ENCODE measurements at regions not wholly inside any gene's neighbourhood (a gene's known extent, or its start where the extent isn't known, plus 50 kb on each side); places are given as distances from the start of the nearest gene placed in this dataset.
"Not testable (repeated sequence)": the region's sequence is repeated elsewhere in the genome, so short reads cannot be mapped to it uniquely, and the experiment has no call there.

DNA sequence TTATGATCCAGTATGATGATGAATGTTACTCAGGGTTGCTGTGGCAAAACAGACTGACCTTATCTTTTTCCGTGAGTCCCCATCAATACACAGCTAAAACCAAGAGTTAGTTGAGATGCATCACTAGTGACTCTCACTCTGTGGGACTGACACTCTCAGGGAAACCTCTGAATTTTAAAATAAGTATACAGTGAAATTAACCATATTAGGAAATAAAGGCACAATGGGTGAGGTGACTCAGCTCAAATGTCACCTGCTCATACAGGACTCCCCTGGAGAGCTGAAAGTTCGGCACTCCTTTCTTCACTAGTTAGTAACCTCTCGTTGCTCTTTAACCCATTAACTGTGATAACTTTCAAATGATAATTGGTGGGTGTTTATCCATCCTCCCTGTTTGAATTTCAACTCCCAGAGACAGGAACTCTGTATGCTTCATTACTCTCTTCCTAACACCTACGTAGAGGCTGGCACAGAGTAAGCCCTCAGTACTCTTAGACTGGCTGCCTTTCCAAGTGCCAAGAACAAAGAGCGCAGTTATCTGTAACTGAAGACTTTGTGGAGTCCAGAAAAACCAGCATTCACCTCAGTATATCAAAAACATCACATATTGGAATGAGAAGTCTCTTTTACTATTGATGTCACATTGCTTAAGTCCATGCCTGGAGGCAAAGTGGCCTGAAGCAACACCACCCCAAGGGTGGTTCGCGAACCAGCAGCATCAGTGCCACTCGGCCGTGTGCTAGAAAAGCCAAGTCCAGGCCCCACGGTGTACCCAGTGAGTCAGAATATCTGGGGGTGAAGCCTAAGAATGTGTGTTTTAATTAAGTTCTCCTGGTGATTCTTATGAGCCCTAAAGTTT is 91.1 kb downstream of the NIBAN1 start:
- FAIRE-seq = no peak

DNA sequence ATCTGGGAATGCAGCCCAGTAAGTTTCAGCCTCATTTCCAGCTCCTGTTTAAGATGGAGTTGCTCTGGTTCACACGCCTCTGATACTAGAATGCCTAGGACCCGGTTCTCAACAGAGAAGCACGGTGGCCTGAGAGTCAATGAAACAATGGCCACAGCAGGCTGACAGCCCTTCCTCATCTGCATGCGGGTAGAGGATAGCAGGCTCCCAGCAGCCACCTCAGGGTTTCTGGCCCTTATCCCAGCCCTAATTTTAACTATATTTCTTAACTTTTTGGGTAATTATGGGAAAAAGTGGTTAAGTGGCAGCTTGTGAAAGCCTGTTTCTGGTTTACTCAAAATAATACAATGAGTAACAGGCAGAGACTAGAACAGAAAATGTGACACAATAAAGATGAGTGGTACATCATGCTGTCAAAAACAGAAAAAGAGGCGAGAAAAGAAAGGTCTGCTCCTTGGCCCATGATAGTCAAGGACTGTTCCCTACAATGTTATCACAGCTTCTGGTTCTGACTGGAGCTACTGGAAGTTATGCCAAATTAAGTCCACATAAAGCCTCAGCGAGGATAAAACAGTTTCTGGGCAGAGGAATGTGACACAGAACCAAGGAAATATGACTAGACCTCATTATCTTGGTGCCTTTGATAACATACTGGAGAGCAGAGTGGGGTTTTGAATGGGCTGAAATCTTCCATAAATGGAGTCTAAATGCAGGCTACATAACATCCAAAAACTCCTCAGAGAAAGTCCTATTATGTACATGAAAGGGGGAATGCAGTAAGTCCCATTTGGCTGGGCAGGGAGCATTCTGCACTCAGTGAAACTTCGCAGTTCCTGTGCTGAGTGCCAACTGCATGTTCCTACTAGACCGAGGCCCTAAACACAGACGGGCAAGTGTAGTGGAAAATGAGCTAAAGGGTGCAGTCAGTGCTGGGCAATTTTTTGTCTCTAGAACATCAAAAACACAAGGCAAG is 92.1 kb downstream of the NIBAN1 start:
- no peak for FAIRE-seq

DNA sequence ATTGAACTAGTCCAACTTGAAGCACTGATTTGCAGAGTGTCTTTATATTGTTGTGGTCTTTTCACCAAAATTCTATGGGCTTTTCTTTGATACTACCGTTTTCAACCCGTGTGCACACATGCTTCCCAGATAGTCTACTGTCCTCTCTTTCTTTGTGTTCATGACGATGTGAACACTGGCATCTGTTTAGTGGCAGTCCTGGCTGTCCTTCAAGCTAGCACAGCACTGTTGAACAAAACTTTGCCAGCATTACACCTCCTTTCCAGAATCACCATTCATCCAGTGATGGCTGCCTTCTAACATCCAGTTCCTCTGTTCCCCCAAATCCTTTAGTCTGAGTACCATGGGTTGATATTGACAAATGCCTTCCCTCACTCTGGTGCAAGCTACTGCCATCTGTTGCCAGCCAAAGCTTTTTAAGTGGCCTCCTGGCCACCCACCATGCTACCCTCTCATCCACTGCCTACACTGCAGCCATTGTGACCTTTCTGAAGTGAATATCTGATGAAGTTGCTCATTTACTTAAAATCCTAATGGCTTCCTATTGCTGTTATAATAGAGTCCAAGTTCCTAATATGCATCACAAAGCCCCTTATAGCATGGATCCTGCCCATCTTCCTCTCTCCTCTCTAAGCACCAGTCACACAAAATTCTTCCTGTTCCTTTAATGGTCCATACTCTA is 94.3 kb downstream of the NIBAN1 start:
- no peak for FAIRE-seq

GRCh38 chr1:184878602-184879001 is 95.7 kb downstream of the NIBAN1 start:
- FAIRE-seq = no peak

GRCh38 chr1:184878002-184878401 is 96.3 kb downstream of the NIBAN1 start:
- no peak for FAIRE-seq

DNA sequence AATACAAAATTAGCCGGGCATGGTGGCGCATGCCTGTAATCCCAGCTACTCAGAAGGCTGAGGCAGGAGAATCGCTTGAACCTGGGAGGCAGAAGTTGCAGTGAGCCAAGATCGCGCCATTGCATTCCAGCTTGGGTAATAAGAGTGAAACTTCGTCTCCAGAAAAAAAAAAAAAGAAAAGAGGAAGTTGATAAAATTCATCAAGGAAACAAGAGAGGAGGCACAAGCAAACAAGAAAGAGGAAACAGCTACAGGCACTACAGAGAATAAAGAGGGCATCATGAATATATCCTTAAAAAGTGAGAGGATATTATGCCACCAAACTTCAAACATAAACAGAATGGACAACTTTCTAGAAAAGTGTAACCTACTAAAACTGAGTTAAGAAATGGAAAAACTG is 98.3 kb downstream of the NIBAN1 start:
- not testable (repeated sequence) for FAIRE-seq

- FAIRE-seq = no peak
These were observed 99.1 kb downstream of the NIBAN1 start for GRCh38 chr1:184875218-184875617.

GRCh38 chr1:184870319-184870718 is 104.0 kb downstream of the NIBAN1 start:
- FAIRE-seq = no peak

- no peak for FAIRE-seq
These were observed 106.2 kb downstream of the NIBAN1 start for GRCh38 chr1:184867866-184868689.

DNA sequence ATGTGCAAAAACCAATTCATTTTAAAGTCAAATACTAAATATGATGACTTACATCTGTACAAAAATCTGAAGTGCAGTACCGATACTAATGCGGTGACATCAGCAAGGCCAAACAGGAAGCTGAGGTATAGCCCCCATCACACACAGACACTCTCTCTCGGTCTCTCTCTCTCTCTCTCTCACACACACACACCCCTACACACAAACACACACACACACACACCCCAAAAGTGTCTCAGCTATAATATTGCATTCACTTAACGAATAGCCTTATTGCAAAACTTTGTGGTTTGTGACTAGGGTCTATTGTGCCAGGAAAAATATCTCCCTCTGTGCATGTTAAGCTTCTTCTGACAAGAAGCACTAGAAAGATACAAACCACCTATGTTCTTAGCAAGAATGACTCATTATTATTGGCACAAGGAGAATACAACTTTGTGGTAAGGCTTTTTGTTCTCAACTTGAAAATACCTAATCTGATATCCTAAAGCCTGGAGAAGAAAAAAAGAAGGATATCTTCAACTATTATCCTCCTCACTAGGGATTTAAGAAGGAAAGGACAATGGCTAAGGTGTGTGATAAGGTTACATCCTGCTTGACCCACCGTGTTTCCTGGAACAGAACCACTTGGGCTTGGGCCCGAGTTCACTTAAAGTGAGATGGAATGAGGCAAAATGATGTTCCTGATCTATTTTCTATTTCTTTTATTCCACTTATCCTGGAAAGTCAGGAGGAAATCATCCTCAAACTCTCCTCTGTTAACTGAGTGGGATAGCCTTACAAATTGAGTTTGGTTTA is 107.1 kb downstream of the NIBAN1 start:
- no peak for FAIRE-seq

GRCh38 chr1:184866586-184866985 is 107.7 kb downstream of the NIBAN1 start:
- FAIRE-seq = peak; percentile 19

DNA sequence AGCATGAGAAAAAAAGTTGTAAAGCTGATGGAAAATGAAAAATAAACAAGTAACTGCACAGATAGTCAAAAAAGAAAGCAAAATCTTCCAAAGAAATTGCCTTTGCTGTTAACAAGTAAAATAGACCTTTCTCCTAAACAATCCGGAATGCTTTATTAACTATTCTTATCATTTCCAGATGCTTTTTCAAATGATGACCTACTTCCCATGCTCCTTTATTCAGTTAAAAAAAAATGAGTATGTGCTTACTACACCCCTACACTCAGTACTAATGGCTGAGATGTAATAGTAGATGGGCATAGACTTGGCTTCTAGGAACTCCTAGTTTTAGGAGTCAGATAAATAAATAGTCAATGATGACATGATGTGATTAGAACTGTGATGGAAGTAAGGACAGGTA is 108.5 kb downstream of the NIBAN1 start:
- FAIRE-seq = no peak

DNA sequence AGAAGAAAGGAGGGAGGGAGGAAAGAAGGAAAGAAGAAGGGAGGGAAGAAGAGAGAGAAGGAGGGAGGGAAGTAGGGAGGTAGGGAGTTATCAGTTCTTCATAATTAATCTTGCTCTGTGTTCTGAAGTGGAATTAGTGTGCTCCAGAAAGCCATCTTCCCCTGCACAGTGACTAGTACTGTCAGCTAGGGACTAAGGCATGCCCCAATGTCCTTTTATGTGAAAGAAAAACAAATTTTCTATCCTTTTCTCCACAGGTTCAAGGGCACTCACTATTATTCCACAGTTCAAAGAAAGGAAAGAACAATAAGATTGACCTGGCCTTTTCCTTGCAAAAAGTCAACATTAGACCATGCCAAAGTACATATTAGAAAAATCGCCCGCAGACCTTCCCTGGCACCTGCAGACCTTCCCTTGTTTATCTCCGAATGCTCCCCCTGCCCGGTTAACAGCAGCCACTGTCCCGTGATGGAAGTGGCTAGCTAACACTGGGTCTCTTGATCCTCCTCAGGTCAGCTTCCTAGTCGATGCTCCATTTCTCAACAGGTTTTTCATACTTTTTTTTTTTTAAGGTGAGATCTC is 107.2 kb upstream of the EDEM3 start:
- no peak for FAIRE-seq

DNA sequence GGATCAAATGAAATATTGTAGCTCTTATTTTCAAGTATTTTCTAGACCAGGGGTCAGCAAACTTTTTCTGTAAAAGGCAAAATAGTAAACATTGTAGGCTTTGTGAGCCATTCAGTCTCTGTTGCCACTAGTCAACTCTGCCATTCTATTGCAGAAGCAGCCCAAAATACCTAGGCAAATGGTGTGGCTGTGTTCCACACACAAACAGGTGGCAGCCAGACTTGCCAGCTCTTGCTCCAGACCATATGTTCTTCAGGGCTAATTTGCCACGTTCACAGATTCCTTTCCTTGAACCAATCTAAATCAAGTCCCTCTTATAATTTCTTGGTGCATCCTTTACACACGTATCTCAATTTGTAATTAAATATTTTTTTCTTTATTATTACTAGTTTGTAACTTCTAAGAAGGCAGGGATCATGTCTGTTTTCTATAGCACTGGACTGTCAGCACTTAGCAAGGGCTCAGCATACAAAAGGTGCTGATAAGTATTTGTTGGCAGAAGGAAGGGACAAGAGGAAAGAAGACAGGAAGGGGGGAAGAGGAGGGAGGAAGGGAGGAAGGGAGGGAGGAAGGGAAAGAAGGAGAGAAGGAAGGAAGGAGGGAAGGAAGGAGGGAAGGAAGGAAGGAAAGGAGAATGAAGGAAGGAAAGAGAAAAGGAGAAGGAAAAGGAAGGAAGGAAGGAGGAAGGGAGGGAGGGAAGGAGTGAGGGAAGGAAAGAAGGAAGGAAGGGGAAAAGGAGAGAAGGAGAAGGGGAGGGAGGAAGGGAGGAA is 106.5 kb upstream of the EDEM3 start:
- no peak for FAIRE-seq

DNA sequence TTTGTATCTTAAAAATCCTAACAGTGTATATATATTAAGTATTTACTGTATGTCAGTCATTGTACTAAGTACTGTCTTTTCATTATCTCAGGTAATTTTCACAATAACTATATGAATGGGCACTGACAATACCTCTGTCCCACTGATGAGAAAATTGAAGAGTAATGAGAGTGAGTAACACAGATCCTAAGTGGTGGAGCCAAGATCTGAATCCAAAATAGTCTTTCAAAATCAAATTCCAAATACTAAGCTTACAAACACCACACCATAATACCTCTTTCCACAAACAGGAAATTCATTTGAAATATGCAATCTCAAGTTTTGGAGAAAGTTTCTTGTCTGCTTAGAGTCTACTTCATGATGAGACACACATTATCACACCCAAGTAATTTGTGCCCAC is 105.9 kb upstream of the EDEM3 start:
- no peak for FAIRE-seq

- no peak for FAIRE-seq
These were observed 104.9 kb upstream of the EDEM3 start for GRCh38 chr1:184859381-184860105.

- no peak for FAIRE-seq
These were observed 103.6 kb upstream of the EDEM3 start for GRCh38 chr1:184858288-184858687.

- FAIRE-seq = no peak
These were observed 100.0 kb upstream of the EDEM3 start for GRCh38 chr1:184854496-184855140.

- FAIRE-seq = no peak
These were observed 99.4 kb upstream of the EDEM3 start for GRCh38 chr1:184854036-184854435.

Data from TTC549 (cell line).